ENCODE measurements at regions not wholly inside any gene's neighbourhood (a gene's known extent, or its start where the extent isn't known, plus 50 kb on each side); places are given as distances from the start of the nearest gene placed in this dataset.

- no peak for TF ChIP-seq ZNF462 (CRISPR knock-in tag; IDR thresholded peaks at IDR 0.05)
- no peak for TF ChIP-seq STAT1 (IDR thresholded peaks at IDR 0.05; ENCODE audit: unreplicated experiment)
- no peak for TF ChIP-seq JUNB (IDR thresholded peaks at IDR 0.05; ENCODE audit: unreplicated experiment)
- no peak for TF ChIP-seq ZNF331 (CRISPR knock-in tag; IDR thresholded peaks at IDR 0.05; ENCODE audit: low read depth)
- no peak for TF ChIP-seq ZNF114 (CRISPR knock-in tag; IDR thresholded peaks at IDR 0.05)
- no peak for TF ChIP-seq POLR2AphosphoS5 (IDR thresholded peaks at IDR 0.05; ENCODE audit: low read depth)
Observed at GRCh38 chr2:235240574-235240973, 253.3 kb upstream of the AGAP1 start (continued).

GRCh38 chr2:235244255-235245220, 249.3 kb upstream of the AGAP1 start:
- no peaks in the 10 kb centered on the region; the same call in 2 of the 3 replicates for H3K9me3 Mint-ChIP-seq
- H3K27me3 ChIP-seq (ENCODE audit: insufficient read depth): no peaks in the 10 kb centered on the region
- no peak overlapping the region for H3K4me3 ChIP-seq
- H3K36me3 Mint-ChIP-seq (ENCODE audit: low read depth): no peaks in the 10 kb centered on the region
- H3K4me1 ChIP-seq (ENCODE audit: insufficient read depth): no peaks in the 10 kb centered on the region
- no peaks in the 10 kb centered on the region for H3K79me2 ChIP-seq (replicated peaks; ENCODE audit: insufficient read depth)
- no peaks in the 10 kb centered on the region for H3K36me3 ChIP-seq (ENCODE audit: insufficient read depth)
- peaks cover 4% of the 10 kb centered on the region for H3K27me3 Mint-ChIP-seq (ENCODE audit: insufficient read depth, low read depth, poor library complexity)
- H3K9me2 ChIP-seq (ENCODE audit: insufficient read depth): no peaks in the 10 kb centered on the region
- no peak overlapping the region for H2AFZ ChIP-seq
- H3F3A ChIP-seq (replicated peaks; ENCODE audit: low read depth): no peaks in the 10 kb centered on the region
- H3K27ac Mint-ChIP-seq: no peak overlapping the region
- ATAC-seq: no peak
- H3K27ac ChIP-seq (ENCODE audit: low read depth): no peak overlapping the region
- no peak for DNase-seq (ENCODE audit: low spot score)
- no peak overlapping the region for H3K4me3 Mint-ChIP-seq
- no peak overlapping the region for H3K4me2 ChIP-seq
- no peaks in the 10 kb centered on the region for H4K20me1 ChIP-seq (replicated peaks; ENCODE audit: insufficient read depth)
- H3K4me1 Mint-ChIP-seq: no peaks in the 10 kb centered on the region
- no peak for TF ChIP-seq ZNF462 (CRISPR knock-in tag; IDR thresholded peaks at IDR 0.05)
- TF ChIP-seq ZNF114 (CRISPR knock-in tag; IDR thresholded peaks at IDR 0.05): no peak
- TF ChIP-seq EZH2 (IDR thresholded peaks at IDR 0.05; ENCODE audit: low read depth, unreplicated experiment): no peak
- no peak for TF ChIP-seq CREB1 (CRISPR knock-in tag; IDR thresholded peaks at IDR 0.05; ENCODE audit: low read depth)

Data from GM23338 (cell line).